ENCODE measurements at regions not wholly inside any gene's neighbourhood (a gene's known extent, or its start where the extent isn't known, plus 50 kb on each side); places are given as distances from the start of the nearest gene placed in this dataset.

DNA sequence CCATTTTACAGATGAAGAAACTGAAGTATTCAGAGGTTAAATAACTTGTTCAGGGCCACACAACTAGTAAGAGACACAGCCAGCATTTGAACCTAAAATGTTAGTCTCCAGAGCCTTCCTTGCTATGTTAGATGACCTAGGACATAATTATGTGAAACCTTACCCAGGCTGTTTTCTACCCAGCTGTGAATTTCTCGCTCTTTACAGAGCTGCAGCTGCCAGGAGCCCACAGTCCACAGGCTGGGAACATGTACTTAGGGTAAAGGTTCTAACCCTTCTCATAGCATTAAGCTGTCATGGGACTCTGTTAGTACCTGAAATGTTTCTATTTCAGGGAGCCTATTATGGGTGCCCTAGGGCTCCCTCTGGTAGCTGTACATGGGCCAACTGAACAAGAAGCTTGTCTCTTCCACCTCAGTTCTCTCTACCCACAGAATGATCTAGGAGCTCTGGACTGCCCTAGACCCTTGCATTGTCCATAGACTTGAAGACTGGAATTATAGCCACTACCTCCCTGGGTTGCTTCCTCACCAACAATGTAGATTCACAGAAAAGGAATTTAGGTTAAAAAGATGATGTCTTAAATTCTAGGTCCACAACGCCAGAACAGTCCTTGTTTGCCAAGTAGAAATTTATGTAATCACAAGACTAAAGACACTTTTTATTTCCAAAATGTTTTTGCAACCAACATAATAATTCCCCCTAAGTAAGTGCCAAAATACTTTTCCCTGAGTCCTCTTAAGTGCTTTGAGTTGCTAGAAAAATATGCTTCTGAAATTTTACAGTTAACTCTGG lies 262.9 kb downstream of the PIK3R1 start:
- TF ChIP-seq, protein P1, sequence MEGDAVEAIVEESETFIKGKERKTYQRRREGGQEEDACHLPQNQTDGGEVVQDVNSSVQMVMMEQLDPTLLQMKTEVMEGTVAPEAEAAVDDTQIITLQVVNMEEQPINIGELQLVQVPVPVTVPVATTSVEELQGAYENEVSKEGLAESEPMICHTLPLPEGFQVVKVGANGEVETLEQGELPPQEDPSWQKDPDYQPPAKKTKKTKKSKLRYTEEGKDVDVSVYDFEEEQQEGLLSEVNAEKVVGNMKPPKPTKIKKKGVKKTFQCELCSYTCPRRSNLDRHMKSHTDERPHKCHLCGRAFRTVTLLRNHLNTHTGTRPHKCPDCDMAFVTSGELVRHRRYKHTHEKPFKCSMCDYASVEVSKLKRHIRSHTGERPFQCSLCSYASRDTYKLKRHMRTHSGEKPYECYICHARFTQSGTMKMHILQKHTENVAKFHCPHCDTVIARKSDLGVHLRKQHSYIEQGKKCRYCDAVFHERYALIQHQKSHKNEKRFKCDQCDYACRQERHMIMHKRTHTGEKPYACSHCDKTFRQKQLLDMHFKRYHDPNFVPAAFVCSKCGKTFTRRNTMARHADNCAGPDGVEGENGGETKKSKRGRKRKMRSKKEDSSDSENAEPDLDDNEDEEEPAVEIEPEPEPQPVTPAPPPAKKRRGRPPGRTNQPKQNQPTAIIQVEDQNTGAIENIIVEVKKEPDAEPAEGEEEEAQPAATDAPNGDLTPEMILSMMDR (IDR thresholded peaks at IDR 0.05), result no peak
- no peak for TF ChIP-seq TEAD4 (IDR thresholded peaks at IDR 0.05; ENCODE audit: borderline replicate concordance, insufficient read depth)
- no peak for TF ChIP-seq YY1 (IDR thresholded peaks at IDR 0.05; ENCODE audit: low read depth)
- TF ChIP-seq NFIC (IDR thresholded peaks at IDR 0.05; ENCODE audit: borderline replicate concordance), result no peak
